Gastrocnemius medialis (tissue), 4 donors: ENCODE measurements at regions not wholly inside any gene's neighbourhood (a gene's known extent, or its start where the extent isn't known, plus 50 kb on each side); places are given as distances from the start of the nearest gene placed in this dataset.

Experiments
- ATAC-seq, 2 donors: fragments of 150-250 bp; one replicate each; pipeline ENCODE4 v1.9.1; 2016
- DNase-seq, 2 donors: peaks; one replicate each; pipeline ENCODE4 v3.0.0-alpha.2; 2019
- H3K27ac ChIP-seq, 4 donors: fragments of 200-600 bp; sonication (generic); 1 replicate in 1 of 4; 2 replicates in 3 of 4; pipeline ENCODE4 v1.5.1; 2016 to 2018; ENCODE audit warnings: mild to moderate bottlenecking in 2 of 4, moderate library complexity in 1 of 4
- H3K27me3 ChIP-seq, 3 donors: fragments of 200-600 bp; sonication (generic) in 2 of 3; 1 replicate in 1 of 3; 2 replicates in 2 of 3; pipeline versions ENCODE4 v1.5.1 to v1.6.0; 2016 to 2019; ENCODE audit warnings: mild to moderate bottlenecking in 1 of 3, moderate library complexity in 1 of 3
- H3K36me3 ChIP-seq, 2 donors: fragments of 200-600 bp; sonication (generic) in 1 of 2; one replicate each; pipeline ENCODE4 v1.5.1; 2017 to 2018
- H3K4me1 ChIP-seq, 2 donors: fragments of 200-600 bp; sonication (generic) in 1 of 2; one replicate each; pipeline ENCODE4 v1.5.1; 2016 to 2017; ENCODE audit warnings: mild to moderate bottlenecking in 2 of 2
- H3K4me3 ChIP-seq, 4 donors: fragments of 200-600 bp; sonication (generic) in 3 of 4; 1 replicate in 1 of 4; 2 replicates in 3 of 4; pipeline ENCODE4 v1.5.1; 2016 to 2019; ENCODE audit warnings: mild to moderate bottlenecking in 2 of 4
- H3K9me3 ChIP-seq, 3 donors: fragments of 200-600 bp; sonication (generic) in 2 of 3; 1 replicate in 1 of 3; 2 replicates in 2 of 3; pipeline ENCODE4 v1.5.1; 2016 to 2019
- CTCF ChIP-seq, 5 experiments: fragments of 450-650 bp in 3 of 5; fragments of 200-600 bp in 2 of 5; sonication (generic) in 2 of 5; IDR thresholded peaks in 4 of 5; conservative IDR thresholded peaks in 1 of 5; 1 replicate in 4 of 5; 2 replicates in 1 of 5; pipeline ENCODE4 v1.5.1; 2016 to 2019; ENCODE audit warnings: antibody characterized with exemption in 5 of 5, mild to moderate bottlenecking in 3 of 5, moderate library complexity in 3 of 5
- POLR2A ChIP-seq, 2 donors: fragments of 450-650 bp; IDR thresholded peaks; one replicate each; pipeline ENCODE4 v1.6.1; 2017; ENCODE audit warnings: antibody characterized with exemption in 2 of 2, mild to moderate bottlenecking in 2 of 2, moderate library complexity in 2 of 2
- in situ Hi-C, 4 donors: fragments of 200-750 bp; cut with MboI; loops; one replicate each; pipeline versions ENCODE4 v1.15.0 to v1.8.0; 2017; ENCODE audit warnings: low sequenced_read_pairs in 4 of 4
- intact Hi-C: fragments of 100-400 bp; cut with DNase I; formaldehyde crosslinking; loops from one replicate; pipeline ENCODE4 v1.15.1; 2023; ENCODE audit warnings: low total_unique reads

- intact Hi-C loops = no loop called here
- no peaks in the 10 kb centered on the region for H3K9me3 ChIP-seq
- no peak for ATAC-seq
These were observed 666.3 kb upstream of the GRIA3 start for GRCh38 chrX:122517786-122518185.

GRCh38 chrX:122545778-122546177 lies 638.3 kb upstream of the GRIA3 start:
- intact Hi-C loops (no loop called here), in situ Hi-C loops (no loop called here)
- H3K4me1 ChIP-seq = no peaks in the 10 kb centered on the region
- H3K36me3 ChIP-seq = no peaks in the 10 kb centered on the region
- no peaks in the 10 kb centered on the region for H3K27me3 ChIP-seq
- no peak overlapping the region for H3K27ac ChIP-seq
- H3K4me3 ChIP-seq = no peak overlapping the region
- TF ChIP-seq POLR2A (IDR thresholded peaks at IDR 0.05) = no peak
- no peak for TF ChIP-seq CTCF (IDR thresholded peaks at IDR 0.05 in 4 of 5, conservative IDR thresholded peaks at IDR 0.05 in 1 of 5)
- ATAC-seq = no peak
- H3K9me3 ChIP-seq = no peaks in the 10 kb centered on the region
- DNase-seq = no peak

More at GRCh38 chrX:122517786-122518185, 666.3 kb upstream of the GRIA3 start:
- Histone ChIP-seq H3K4me1 (no peaks in the 10 kb centered on the region), H3K4me3 (no peak overlapping the region), H3K27ac (no peak overlapping the region), H3K36me3 (no peaks in the 10 kb centered on the region), H3K27me3 (no peaks in the 10 kb centered on the region)
- in situ Hi-C loops = no loop called here
- DNase-seq = no peak
- TF ChIP-seq POLR2A (IDR thresholded peaks at IDR 0.05) = no peak

- DNase-seq (no peak), ATAC-seq (no peak)
- H3K9me3 ChIP-seq = no peaks in the 10 kb centered on the region
- no peaks in the 10 kb centered on the region for H3K36me3 ChIP-seq
- no peak overlapping the region for H3K4me3 ChIP-seq
- TF ChIP-seq POLR2A (IDR thresholded peaks at IDR 0.05) = no peak
- H3K27me3 ChIP-seq = no peaks in the 10 kb centered on the region
- H3K27ac ChIP-seq = no peak overlapping the region
- H3K4me1 ChIP-seq = no peaks in the 10 kb centered on the region
- intact Hi-C loops (no loop called here), in situ Hi-C loops (no loop called here)
These were observed 637.8 kb upstream of the GRIA3 start for GRCh38 chrX:122546269-122546668.

GRCh38 chrX:122552286-122552800 lies 631.7 kb upstream of the GRIA3 start:
- intact Hi-C loops (no loop called here), in situ Hi-C loops (no loop called here)
- Histone ChIP-seq H3K9me3 (no peaks in the 10 kb centered on the region), H3K27ac (no peak overlapping the region), H3K4me3 (no peak overlapping the region), H3K27me3 (no peaks in the 10 kb centered on the region), H3K36me3 (no peaks in the 10 kb centered on the region), H3K4me1 (no peaks in the 10 kb centered on the region)
- no peak for ATAC-seq
- DNase-seq = no peak
- TF ChIP-seq POLR2A (IDR thresholded peaks at IDR 0.05) (no peak), CTCF (IDR thresholded peaks at IDR 0.05 in 4 of 5, conservative IDR thresholded peaks at IDR 0.05 in 1 of 5) (no peak)

GRCh38 chrX:122555925-122556324 lies 628.2 kb upstream of the GRIA3 start:
- Histone ChIP-seq H3K27me3 (no peaks in the 10 kb centered on the region), H3K36me3 (no peaks in the 10 kb centered on the region), H3K9me3 (no peaks in the 10 kb centered on the region), H3K4me1 (no peaks in the 10 kb centered on the region), H3K4me3 (no peak overlapping the region), H3K27ac (no peak overlapping the region)
- ATAC-seq = no peak
- intact Hi-C loops = no loop called here
- no peak for DNase-seq
- in situ Hi-C loops = no loop called here
- no peak for TF ChIP-seq POLR2A (IDR thresholded peaks at IDR 0.05)
- TF ChIP-seq CTCF (IDR thresholded peaks at IDR 0.05 in 4 of 5, conservative IDR thresholded peaks at IDR 0.05 in 1 of 5) = no peak

- Histone ChIP-seq H3K27ac (no peak overlapping the region), H3K27me3 (no peaks in the 10 kb centered on the region), H3K36me3 (no peaks in the 10 kb centered on the region), H3K4me1 (no peaks in the 10 kb centered on the region), H3K9me3 (no peaks in the 10 kb centered on the region), H3K4me3 (no peak overlapping the region)
- in situ Hi-C loops (no loop called here), intact Hi-C loops (no loop called here)
- ATAC-seq (no peak), DNase-seq (no peak)
- TF ChIP-seq POLR2A (IDR thresholded peaks at IDR 0.05) = no peak
- no peak for TF ChIP-seq CTCF (IDR thresholded peaks at IDR 0.05 in 4 of 5, conservative IDR thresholded peaks at IDR 0.05 in 1 of 5)
These were observed 618.1 kb upstream of the GRIA3 start for GRCh38 chrX:122565952-122566351.
